B cell (primary cell): ENCODE measurements at regions not wholly inside any gene's neighbourhood (a gene's known extent, or its start where the extent isn't known, plus 50 kb on each side); places are given as distances from the start of the nearest gene placed in this dataset.

Source experiments
- CTCF ChIP-seq: fragments of 200-600 bp; IDR thresholded peaks from one replicate; pipeline ENCODE4 v1.8.0; 2022; ENCODE audit warnings: antibody characterized with exemption, mild to moderate bottlenecking
- EZH2 ChIP-seq: IDR thresholded peaks from 2 replicates; pipeline ENCODE4 v1.6.1; 2012; ENCODE audit warnings: borderline replicate concordance, low read depth, mild to moderate bottlenecking, moderate library complexity, low read length; ENCODE audit not compliant: insufficient read depth, poor library complexity, severe bottlenecking

- TF ChIP-seq CTCF (no peak), EZH2 (no peak)
Observed at GRCh38 chr3:189493271-189493670, 137.9 kb upstream of the TP63 start.
